Panc1 (cell line): ENCODE measurements at regions not wholly inside any gene's neighbourhood (a gene's known extent, or its start where the extent isn't known, plus 50 kb on each side); places are given as distances from the start of the nearest gene placed in this dataset.

ENCODE experiments used
- ATAC-seq: fragments of 200-7000 bp; cut with Tn5 transposase; 2 replicates; pipeline ENCODE4 v1.9.1; 2020; ENCODE audit warnings: mild to moderate bottlenecking, moderate library complexity
- BruUV-seq: library from RNA; stranded (reverse); fragments of 400-500 nt; replicated peaks from 2 replicates; lab custom pipeline; 2021; lab: Mats Ljungman, UMichigan
- CTCF ChIA-PET: fragments of 300-600 bp; sonication (Branson Sonifier 250); formaldehyde crosslinking; loops from one replicate; lab custom pipeline; 2022; ENCODE audit warnings: antibody characterized with exemption; lab: Charles Lee
- POLR2A ChIA-PET: fragments of 300-600 bp; sonication (Branson Sonifier 250); formaldehyde crosslinking; loops from one replicate; lab custom pipeline; 2022; ENCODE audit warnings: antibody characterized with exemption; lab: Charles Lee
- DNase-seq: peaks from one replicate; pipeline ENCODE4 v3.0.0-alpha.2; 2010; ENCODE audit warnings: low read depth, low spot score
- H3K27ac ChIP-seq: 2 replicates; pipeline ENCODE4 v1.5.1; 2011; ENCODE audit warnings: mild to moderate bottlenecking, low read length, inconsistent platforms
- H3K27me3 ChIP-seq: fragments of 200-500 bp; sonication (Bioruptor generic); 2 replicates; pipeline ENCODE4 v1.6.0; 2014; ENCODE audit warnings: low read length, inconsistent platforms; ENCODE audit not compliant: control insufficient read depth, insufficient read depth
- H3K36me3 ChIP-seq: fragments of 200-500 bp; sonication (Bioruptor generic); 2 replicates; pipeline ENCODE4 v1.5.1; 2014; ENCODE audit warnings: inconsistent platforms, mild to moderate bottlenecking, low read length, moderate library complexity; ENCODE audit not compliant: control insufficient read depth, insufficient read depth
- H3K4me1 ChIP-seq: 2 replicates; pipeline ENCODE4 v1.5.1; 2011; ENCODE audit warnings: inconsistent platforms, mild to moderate bottlenecking, low read length, moderate library complexity; ENCODE audit not compliant: control insufficient read depth, insufficient read depth
- H3K4me3 ChIP-seq, 2 experiments: 2 replicates each; pipeline ENCODE4 v1.5.1; 2011 to 2012; ENCODE audit warnings: low read depth in 2 of 2, low read length in 2 of 2, mild to moderate bottlenecking in 2 of 2, inconsistent platforms in 1 of 2, moderate library complexity in 1 of 2
- H3K9me3 ChIP-seq: fragments of 200-500 bp; sonication (Bioruptor generic); 2 replicates; pipeline ENCODE4 v1.5.1; 2014; ENCODE audit warnings: low read depth, mild to moderate bottlenecking, inconsistent platforms, low read length, moderate library complexity; ENCODE audit not compliant: control insufficient read depth, insufficient read depth
- POLR2AphosphoS5 ChIP-seq: IDR thresholded peaks from 2 replicates; pipeline ENCODE4 v1.6.1; 2012; ENCODE audit warnings: mild to moderate bottlenecking, low read depth, low read length, moderate library complexity
- REST ChIP-seq, 2 experiments: IDR thresholded peaks; 2 replicates each; pipeline ENCODE4 v1.6.1; 2011 to 2012; ENCODE audit warnings: low read depth in 2 of 2, control low read depth in 1 of 2, low read length in 1 of 2, mild to moderate bottlenecking in 1 of 2, moderate library complexity in 1 of 2; ENCODE audit not compliant: insufficient read depth in 1 of 2
- SIN3A ChIP-seq: IDR thresholded peaks from 2 replicates; pipeline ENCODE4 v1.6.1; 2012; ENCODE audit warnings: low read depth, mild to moderate bottlenecking, low read length, moderate library complexity, borderline replicate concordance; ENCODE audit not compliant: insufficient read depth
- TCF7L2 ChIP-seq: IDR thresholded peaks from 2 replicates; pipeline ENCODE4 v1.6.1; 2011; ENCODE audit warnings: mild to moderate bottlenecking, low read depth, low read length, inconsistent platforms
- in situ Hi-C: cut with HindIII; loops from 2 replicates; pipeline ENCODE4 v1.10.0; 2016; ENCODE audit warnings: low sequenced_read_pairs, low pct_unique_long_range_greater_than_20kb
- intact Hi-C: fragments of 100-400 bp; cut with micrococcal nuclease; formaldehyde crosslinking; loops from one replicate; pipeline ENCODE4 v1.10.0; 2022; ENCODE audit not compliant: unreplicated experiment
- TF ChIP-seq, protein P1 (sequence below): fragments of 450-650 bp; IDR thresholded peaks from 2 replicates; pipeline ENCODE4 v1.5.1; 2017; ENCODE audit warnings: mild to moderate bottlenecking

DNA sequence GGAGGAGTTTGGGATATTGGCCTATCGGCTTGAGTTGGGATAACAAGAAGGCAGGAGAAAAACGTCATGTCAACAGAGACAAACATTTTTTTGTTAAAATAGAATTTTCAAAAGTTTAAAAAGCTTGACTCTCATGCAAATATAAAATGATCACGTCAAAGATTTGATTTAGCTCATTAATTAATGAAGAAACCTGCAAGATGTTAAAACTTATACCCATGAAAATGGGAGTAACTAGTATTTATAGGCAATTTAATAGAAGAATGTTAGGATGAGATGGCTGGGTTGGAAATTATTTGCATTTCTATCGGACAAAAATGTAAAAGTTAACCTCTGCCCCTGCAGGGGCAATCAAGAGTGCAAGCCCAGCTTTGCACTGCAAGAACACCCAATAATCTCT is 184.6 kb upstream of the BCOR start:
- TF ChIP-seq POLR2AphosphoS5: no peak
- TF ChIP-seq SIN3A: no peak
- no peak for TF ChIP-seq REST (IDR thresholded peaks at IDR 0.05; ENCODE audit: insufficient read depth in 1 of 2, low read depth in 2 of 2, low read length in 1 of 2)
- TF ChIP-seq TCF7L2: no peak
- TF ChIP-seq, protein P1, sequence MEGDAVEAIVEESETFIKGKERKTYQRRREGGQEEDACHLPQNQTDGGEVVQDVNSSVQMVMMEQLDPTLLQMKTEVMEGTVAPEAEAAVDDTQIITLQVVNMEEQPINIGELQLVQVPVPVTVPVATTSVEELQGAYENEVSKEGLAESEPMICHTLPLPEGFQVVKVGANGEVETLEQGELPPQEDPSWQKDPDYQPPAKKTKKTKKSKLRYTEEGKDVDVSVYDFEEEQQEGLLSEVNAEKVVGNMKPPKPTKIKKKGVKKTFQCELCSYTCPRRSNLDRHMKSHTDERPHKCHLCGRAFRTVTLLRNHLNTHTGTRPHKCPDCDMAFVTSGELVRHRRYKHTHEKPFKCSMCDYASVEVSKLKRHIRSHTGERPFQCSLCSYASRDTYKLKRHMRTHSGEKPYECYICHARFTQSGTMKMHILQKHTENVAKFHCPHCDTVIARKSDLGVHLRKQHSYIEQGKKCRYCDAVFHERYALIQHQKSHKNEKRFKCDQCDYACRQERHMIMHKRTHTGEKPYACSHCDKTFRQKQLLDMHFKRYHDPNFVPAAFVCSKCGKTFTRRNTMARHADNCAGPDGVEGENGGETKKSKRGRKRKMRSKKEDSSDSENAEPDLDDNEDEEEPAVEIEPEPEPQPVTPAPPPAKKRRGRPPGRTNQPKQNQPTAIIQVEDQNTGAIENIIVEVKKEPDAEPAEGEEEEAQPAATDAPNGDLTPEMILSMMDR: no peak
- CTCF ChIA-PET: no interaction called here
- Histone ChIP-seq H3K4me1 (no peaks in the 10 kb centered on the region), H3K27ac (no peak overlapping the region), H3K27me3 (no peaks in the 10 kb centered on the region), H3K36me3 (no peaks in the 10 kb centered on the region), H3K4me3 (no peak overlapping the region), H3K9me3 (no peaks in the 10 kb centered on the region)
- no TSS peak for BruUV-seq
- intact Hi-C loops (no loop called here), in situ Hi-C loops (no loop called here)
- ATAC-seq (no peak), DNase-seq (no peak)
- POLR2A ChIA-PET: interaction anchor here (0.6 kb wide), 1 partner anchor 259 kb away, joined by 15 read pairs; no protein-coding TSS in a partner anchor

GRCh38 chrX:40281336-40282005 is 183.7 kb upstream of the BCOR start:
- no peak for ATAC-seq
- TF ChIP-seq POLR2AphosphoS5 (no peak), REST (IDR thresholded peaks at IDR 0.05; ENCODE audit: insufficient read depth in 1 of 2, low read depth in 2 of 2, low read length in 1 of 2) (no peak), SIN3A (no peak), TCF7L2 (no peak)
- TF ChIP-seq, protein P1: no peak
- BruUV-seq: no TSS peak
- in situ Hi-C loops (no loop called here), intact Hi-C loops (no loop called here)
- ChIA-PET CTCF (no interaction called here), POLR2A (no interaction called here)
- Histone ChIP-seq H3K9me3 (no peaks in the 10 kb centered on the region), H3K4me3 (no peak overlapping the region), H3K27ac (no peak overlapping the region), H3K27me3 (no peaks in the 10 kb centered on the region), H3K36me3 (no peaks in the 10 kb centered on the region), H3K4me1 (no peaks in the 10 kb centered on the region)
- DNase-seq: no peak
